H7 (cell line): ENCODE measurements at regions not wholly inside any gene's neighbourhood (a gene's known extent, or its start where the extent isn't known, plus 50 kb on each side); places are given as distances from the start of the nearest gene placed in this dataset.
"Not testable (repeated sequence)": the region's sequence is repeated elsewhere in the genome, so short reads cannot be mapped to it uniquely, and the experiment has no call there.

Source experiments
- DNase-seq: peaks from one replicate; pipeline ENCODE4 v3.0.0; 2012
- H3K27me3 ChIP-seq: 2 replicates; pipeline ENCODE4 v1.6.0; 2011; ENCODE audit warnings: mild to moderate bottlenecking, low read length; ENCODE audit not compliant: control insufficient read depth, insufficient read depth
- H3K36me3 ChIP-seq: replicated peaks from 2 replicates; pipeline ENCODE4 v1.5.1; 2011; ENCODE audit warnings: low read length; ENCODE audit not compliant: control insufficient read depth, insufficient read depth
- H3K4me3 ChIP-seq: 2 replicates; pipeline ENCODE4 v1.5.1; 2011; ENCODE audit warnings: low read depth, mild to moderate bottlenecking, control low read depth, low read length, moderate library complexity; ENCODE audit not compliant: insufficient read depth

DNA sequence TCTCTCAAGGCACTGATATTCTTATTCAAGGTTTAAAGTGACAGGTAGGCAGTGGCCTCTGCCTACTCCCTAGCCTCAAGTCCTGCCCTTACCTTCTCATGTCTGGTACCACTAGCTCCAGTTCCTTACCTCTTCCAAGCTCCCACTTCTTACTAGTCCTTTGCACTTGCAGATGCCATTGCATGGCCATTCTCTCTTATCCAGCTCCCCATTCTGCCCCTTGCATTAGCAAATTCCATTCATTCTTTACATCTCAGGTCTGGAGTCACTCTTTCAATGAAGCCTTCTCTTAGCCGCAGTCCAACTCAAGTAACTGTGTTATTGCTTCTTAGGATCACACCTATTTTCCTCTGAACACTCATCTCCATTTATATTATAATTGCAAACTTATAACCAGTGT lies 807.1 kb downstream of the EDEM1 start:
- no peaks in the 10 kb centered on the region for H3K27me3 ChIP-seq
- H3K36me3 ChIP-seq = no peaks in the 10 kb centered on the region
- no peak for DNase-seq
- no peak overlapping the region for H3K4me3 ChIP-seq

DNA sequence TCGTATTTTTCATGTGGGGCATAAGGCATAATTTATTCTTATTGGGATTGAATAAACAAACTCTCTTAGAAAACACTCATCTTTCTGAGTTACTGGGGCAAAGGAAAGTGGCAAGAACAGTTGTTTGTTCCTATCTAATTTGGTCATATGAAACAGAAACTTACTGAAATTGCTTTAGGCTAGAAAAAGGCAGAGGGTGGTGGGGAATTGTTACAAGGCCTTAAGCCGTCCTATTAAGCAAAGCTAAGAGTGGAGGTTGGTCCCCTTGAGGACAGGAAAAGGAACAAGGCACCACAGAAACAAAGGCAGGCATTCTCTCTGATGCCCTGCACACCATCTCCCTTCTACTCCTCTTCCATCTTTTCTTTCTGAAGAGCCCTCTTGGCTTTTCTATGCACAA lies 830.9 kb downstream of the EDEM1 start:
- no peak for DNase-seq
- Histone ChIP-seq H3K4me3 (no peak overlapping the region), H3K27me3 (no peaks in the 10 kb centered on the region), H3K36me3 (no peaks in the 10 kb centered on the region)

DNA sequence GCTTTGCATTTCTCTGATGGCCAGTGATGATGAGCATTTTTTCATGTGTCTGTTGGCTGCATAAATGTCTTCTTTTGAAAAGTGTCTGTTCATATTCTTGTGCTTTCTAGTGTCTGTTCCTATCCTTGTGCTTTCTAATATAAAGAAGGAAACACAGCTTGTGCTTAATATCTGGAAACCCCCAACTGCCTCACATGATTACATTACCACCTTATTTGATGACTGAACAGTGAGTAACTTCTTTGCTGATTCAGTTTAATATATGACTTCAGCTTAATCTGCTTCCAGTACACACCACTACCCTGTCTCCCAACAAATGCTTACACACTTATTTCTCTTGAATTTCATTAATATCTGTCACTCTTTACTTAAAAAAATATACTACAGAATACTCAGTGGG lies 835.1 kb downstream of the EDEM1 start:
- DNase-seq = no peak
- H3K27me3 ChIP-seq = no peaks in the 10 kb centered on the region
- no peak overlapping the region for H3K4me3 ChIP-seq
- no peaks in the 10 kb centered on the region for H3K36me3 ChIP-seq

DNA sequence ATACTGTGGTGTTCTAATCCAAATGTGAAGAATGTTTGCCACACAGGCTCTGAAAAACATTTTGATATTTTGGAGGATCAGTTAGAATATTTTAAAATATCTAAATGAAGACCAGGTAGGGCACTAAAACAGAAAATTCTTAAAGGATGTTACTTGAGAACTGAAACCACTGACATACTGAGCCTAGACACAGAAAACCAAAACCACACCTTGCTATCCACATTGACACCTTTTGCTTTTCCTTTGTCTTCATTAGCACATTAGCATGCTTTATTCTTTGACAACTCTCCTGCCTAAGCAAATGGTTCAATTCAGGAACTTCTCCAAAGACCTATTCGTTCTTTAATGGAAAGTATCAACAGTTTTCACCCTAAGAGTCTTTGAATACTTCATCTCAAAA lies 835.9 kb upstream of the GRM7 start:
- no peak for DNase-seq
- H3K4me3 ChIP-seq = no peak overlapping the region
- no peaks in the 10 kb centered on the region for H3K36me3 ChIP-seq
- H3K27me3 ChIP-seq = no peaks in the 10 kb centered on the region

DNA sequence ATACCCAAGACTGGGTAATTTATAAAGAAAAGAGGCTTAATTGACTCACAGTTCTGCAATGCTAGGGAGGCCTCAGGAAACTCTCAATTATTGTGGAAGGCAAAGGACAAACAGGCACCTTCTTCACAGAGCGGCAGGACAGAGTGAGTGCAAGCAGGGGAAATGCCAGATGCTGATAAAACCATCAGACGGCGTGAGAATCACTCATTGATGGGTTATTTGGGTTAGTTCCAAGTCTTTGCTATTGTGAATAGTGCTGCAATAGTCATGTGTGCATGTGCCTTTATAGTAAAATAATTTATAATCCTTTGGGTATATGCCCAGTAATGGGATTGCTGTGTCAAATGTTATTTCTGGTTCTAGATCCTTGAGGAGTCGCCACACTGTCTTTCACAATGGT lies 830.3 kb upstream of the GRM7 start:
- H3K36me3 ChIP-seq, DNase-seq, H3K27me3 ChIP-seq, H3K4me3 ChIP-seq: not testable (repeated sequence)

DNA sequence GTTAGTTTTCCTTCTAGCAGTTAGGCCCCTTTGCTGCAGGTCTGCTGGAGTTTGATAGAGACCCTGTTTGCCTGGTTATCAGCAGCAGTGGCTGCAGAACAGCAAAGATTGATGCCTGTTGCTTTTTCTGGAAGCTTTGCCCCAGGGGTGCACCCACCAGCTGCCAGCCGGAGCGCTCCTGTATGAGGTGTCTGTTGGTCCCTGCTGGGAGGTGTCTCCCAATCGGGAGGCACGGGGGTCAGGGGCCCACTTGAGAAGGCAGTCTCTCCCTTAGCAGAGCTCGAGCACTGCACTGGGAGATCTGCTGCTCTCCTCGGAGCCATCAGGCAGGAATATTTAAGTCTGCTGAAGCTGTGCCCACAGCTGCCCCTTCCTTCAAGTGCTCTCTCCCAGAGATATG lies 825.3 kb upstream of the GRM7 start:
- Histone ChIP-seq H3K4me3 (no peak overlapping the region), H3K36me3 (no peaks in the 10 kb centered on the region), H3K27me3 (no peaks in the 10 kb centered on the region)
- no peak for DNase-seq

DNA sequence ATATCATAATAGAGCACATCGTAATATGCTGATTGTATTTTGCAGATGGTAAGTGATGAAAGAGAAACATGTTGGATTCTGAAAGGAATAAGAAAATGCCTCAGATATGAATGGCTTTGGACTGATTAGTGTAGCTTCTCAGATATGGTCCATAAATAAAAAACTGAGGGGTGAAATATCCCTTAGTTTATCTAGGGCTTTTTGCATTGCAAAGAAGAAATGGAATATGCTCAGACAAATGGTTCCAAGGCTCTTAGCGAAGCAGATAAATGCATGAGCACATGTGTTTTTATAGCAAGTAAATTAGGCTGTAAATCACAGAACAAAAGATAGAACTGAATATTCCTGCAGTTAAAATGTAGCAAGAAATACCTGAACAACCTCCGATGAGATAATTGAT lies 820.9 kb upstream of the GRM7 start:
- no peaks in the 10 kb centered on the region for H3K36me3 ChIP-seq
- DNase-seq = no peak
- no peaks in the 10 kb centered on the region for H3K27me3 ChIP-seq
- H3K4me3 ChIP-seq = no peak overlapping the region

DNA sequence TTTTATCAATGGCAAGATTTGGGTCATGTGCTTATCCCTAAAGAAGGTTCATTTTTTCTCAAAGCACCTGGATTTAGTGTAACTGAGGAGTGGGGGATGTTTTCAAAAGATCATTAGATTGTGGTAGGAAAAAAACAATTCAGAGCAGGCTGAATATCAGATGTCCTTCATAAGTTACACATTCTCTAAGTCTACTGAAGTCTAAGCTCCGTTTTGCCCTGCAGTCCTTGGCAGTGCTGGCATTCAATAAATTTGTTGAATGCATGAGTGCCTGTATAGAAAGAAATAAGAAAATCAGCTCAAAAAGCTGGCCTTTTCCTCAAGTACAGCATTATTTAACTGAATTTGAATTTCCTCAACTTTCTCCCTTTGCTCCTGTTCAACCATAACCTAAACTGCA lies 819.0 kb upstream of the GRM7 start:
- H3K4me3 ChIP-seq = no peak overlapping the region
- no peaks in the 10 kb centered on the region for H3K27me3 ChIP-seq
- no peaks in the 10 kb centered on the region for H3K36me3 ChIP-seq
- DNase-seq = no peak

DNA sequence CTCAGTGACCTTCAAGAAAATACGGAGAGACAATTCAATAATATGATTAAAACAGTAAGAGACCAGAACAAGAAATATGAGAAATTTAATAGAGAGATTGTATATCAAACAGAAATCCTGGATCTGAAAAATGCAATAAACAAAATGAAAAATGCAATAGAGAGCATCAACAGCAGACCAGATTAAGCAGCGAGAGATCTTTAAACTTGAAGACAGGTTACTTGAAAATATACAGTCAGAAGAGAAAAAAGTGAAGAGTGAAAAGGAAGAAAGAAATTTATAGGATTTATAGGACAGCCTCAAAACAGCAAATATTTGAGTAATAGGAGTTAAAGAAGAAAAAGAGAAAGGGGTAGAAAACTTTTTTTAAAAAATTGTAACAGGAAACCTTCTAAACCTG lies 813.9 kb upstream of the GRM7 start:
- DNase-seq = no peak
- Histone ChIP-seq H3K27me3 (no peaks in the 10 kb centered on the region), H3K36me3 (no peaks in the 10 kb centered on the region), H3K4me3 (no peak overlapping the region)

DNA sequence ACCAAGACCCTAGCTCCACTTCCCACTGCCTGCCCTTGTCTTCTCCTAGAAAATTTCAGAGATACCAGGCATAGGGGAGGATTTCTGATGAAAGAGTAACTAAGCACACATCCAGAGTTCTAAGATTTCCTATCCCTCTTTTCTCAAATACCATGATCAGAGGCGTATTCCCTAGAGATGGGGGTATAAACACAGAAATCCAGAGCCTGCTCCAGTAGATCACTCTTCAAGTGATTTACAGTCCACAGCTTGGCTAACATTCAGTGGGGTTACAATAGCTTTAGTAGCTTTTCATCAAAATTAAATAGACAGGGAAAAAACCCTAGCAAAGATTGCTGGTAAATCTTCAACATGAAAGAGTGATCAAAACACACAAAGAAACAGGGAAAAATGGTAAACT lies 800.7 kb upstream of the GRM7 start:
- Histone ChIP-seq H3K36me3 (no peaks in the 10 kb centered on the region), H3K4me3 (no peak overlapping the region), H3K27me3 (no peaks in the 10 kb centered on the region)
- DNase-seq = no peak

DNA sequence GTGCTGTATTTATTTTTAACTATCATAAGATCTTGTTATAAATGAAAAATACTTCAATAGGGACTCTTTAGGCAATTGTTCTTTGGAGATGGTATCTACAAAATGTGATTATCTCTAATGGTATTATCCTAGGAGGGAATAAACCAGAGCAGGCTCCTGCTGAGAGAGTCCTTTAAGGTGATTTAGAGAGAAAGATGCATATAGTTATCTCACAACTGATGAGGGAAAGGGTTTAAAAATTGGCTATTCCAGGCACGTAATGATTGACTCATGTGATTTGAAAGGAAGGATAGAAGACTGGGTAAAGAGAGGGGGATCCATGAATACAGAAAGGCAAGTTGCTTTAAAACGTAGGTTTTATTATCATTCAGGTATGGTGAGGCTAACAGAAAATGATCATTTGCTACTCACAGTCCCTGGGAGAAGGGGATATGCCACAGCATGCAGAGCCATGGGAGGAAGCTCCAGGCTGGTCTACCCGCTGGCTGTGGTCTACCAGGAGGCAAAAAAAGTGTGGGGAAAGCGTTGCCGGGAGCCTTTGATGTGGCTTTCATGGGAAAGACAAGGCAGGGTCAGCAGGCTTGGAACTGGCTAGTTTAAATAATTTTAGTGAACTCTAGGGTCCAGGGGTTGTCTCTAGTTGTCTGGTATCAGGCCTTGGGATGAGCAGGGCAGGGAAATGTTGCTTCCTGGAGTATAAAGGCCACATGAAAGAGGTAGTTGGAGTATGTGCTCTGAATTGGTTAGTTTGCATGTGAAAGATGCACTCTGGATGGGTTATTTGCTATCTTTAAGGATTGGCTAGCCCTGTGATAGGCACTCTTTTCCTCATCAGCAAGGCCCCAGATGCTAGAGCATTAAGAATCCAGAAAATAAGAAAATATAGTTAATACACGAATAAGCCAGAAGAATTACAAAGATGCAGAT lies 798.4 kb upstream of the GRM7 start:
- Histone ChIP-seq H3K4me3 (no peak overlapping the region), H3K27me3 (no peaks in the 10 kb centered on the region), H3K36me3 (no peaks in the 10 kb centered on the region)
- no peak for DNase-seq

DNA sequence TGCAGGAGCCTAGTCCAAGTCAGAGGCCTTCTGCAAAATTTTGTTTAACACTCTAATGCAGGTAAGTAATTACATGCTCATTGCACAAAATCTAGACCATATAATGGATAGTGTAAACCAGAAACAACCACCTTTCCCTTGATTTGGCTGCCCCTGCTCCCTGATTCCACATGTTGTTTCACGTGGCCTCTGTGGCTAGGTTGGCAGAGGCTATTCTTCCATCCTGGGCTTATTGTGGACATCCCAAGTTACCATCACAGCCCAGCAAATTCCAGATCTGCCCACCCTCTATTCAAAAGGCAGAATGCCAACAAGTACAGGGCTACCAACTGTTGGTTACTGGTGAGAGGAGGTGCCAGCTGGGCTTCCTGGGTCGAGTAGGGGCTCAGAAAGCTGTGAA lies 794.5 kb upstream of the GRM7 start:
- no peak for DNase-seq
- Histone ChIP-seq H3K27me3 (no peaks in the 10 kb centered on the region), H3K4me3 (no peak overlapping the region), H3K36me3 (no peaks in the 10 kb centered on the region)

DNA sequence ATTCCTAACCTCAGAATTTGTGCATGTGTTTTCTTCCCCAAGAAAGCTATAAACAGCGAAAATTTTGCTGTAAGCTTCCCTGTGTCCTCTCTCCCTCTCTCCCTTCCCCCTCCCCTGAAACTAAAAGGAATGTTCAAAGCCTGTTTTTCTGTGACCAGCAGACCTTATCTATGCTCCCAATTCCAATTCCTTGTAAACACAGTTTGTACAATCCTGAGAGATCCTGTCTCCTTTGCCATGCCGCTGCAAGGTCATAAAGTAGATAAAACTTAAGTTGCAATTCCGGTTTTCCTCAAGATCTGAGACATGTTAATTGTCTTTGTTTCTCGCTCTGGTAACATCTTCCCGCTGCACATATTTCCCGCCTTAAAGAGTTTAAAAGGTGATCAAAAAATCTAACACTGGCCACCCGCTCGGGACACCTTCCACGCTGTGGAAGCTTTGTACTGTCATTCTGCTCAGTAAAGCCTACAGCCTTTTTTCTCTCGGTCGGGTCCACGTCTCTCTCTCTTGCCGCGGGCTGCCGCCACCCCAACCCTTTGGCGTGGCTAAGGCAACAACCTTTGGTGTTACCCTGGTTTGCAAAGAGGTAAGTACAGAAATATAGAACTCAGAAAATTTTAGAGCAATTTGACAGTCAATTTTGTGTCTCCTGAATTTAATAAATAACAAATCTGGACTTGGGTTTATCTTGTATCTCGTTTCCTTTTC lies 793.9 kb upstream of the GRM7 start:
- not testable (repeated sequence) for H3K36me3 ChIP-seq, H3K4me3 ChIP-seq, H3K27me3 ChIP-seq, DNase-seq

DNA sequence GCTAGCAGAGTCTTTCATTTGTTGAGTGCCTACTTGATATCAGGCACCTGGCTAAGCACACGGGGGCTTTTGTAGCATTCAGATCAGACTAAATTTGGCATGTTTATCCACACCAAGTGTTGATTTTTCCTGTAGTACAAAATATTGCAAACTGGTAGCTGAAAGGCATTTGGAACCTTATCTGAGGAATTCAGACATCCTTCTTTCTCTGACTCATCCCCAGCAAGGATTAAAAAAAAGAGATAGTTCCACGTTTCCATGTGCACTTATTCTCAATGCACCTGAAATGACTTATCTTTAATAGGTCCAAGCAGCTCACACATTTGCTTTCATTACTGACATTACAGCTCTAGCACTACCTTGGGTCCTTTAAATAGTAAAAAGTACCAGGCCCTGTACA lies 786.0 kb upstream of the GRM7 start:
- no peaks in the 10 kb centered on the region for H3K36me3 ChIP-seq
- H3K27me3 ChIP-seq = no peaks in the 10 kb centered on the region
- no peak for DNase-seq
- H3K4me3 ChIP-seq = no peak overlapping the region

DNA sequence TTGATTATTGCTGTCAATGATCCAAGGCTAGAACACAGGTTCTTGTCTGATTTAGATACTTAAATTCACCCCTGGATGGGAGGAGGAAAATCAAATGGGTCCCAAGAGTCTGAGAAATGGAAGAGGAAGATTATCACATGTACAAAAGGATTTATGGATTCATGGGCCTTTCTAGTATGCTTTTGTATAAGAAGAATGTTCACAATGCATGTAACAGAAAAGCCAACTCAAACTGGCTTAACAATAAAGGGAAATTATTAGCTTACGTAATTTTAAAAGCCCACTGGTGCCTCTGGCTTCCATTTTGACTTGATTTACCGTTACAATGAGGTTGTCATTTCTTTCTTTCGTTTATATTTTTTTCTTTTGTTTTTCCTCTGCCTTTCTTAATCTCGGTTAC lies 782.5 kb upstream of the GRM7 start:
- Histone ChIP-seq H3K27me3 (no peaks in the 10 kb centered on the region), H3K4me3 (no peak overlapping the region), H3K36me3 (no peaks in the 10 kb centered on the region)
- DNase-seq = no peak
